C4-2B (cell line): ENCODE measurements at regions not wholly inside any gene's neighbourhood (a gene's known extent, or its start where the extent isn't known, plus 50 kb on each side); places are given as distances from the start of the nearest gene placed in this dataset.
"Not testable (repeated sequence)": the region's sequence is repeated elsewhere in the genome, so short reads cannot be mapped to it uniquely, and the experiment has no call there.

ENCODE experiments used
- CTCF ChIP-seq: fragments of 450-650 bp; conservative IDR thresholded peaks from 2 replicates; pipeline ENCODE4 v1.5.1; 2017; ENCODE audit warnings: mild to moderate bottlenecking
- ZFX ChIP-seq: fragments of 450-650 bp; IDR thresholded peaks from 2 replicates; pipeline ENCODE4 v1.6.1; 2017

GRCh38 chrX:140114059-140114458 is 148.7 kb upstream of the CXorf66 start:
- TF ChIP-seq CTCF, ZFX: not testable (repeated sequence)
